Panc1 (cell line): ENCODE measurements at regions not wholly inside any gene's neighbourhood (a gene's known extent, or its start where the extent isn't known, plus 50 kb on each side); places are given as distances from the start of the nearest gene placed in this dataset.

Source experiments
- ATAC-seq: fragments of 200-7000 bp; cut with Tn5 transposase; 2 replicates; pipeline ENCODE4 v1.9.1; 2020; ENCODE audit warnings: mild to moderate bottlenecking, moderate library complexity
- BruUV-seq: library from RNA; stranded (reverse); fragments of 400-500 nt; replicated peaks from 2 replicates; lab custom pipeline; 2021; lab: Mats Ljungman, UMichigan
- CTCF ChIA-PET: fragments of 300-600 bp; sonication (Branson Sonifier 250); formaldehyde crosslinking; loops from one replicate; lab custom pipeline; 2022; ENCODE audit warnings: antibody characterized with exemption; lab: Charles Lee
- POLR2A ChIA-PET: fragments of 300-600 bp; sonication (Branson Sonifier 250); formaldehyde crosslinking; loops from one replicate; lab custom pipeline; 2022; ENCODE audit warnings: antibody characterized with exemption; lab: Charles Lee
- DNase-seq: peaks from one replicate; pipeline ENCODE4 v3.0.0-alpha.2; 2010; ENCODE audit warnings: low read depth, low spot score
- H3K27ac ChIP-seq: 2 replicates; pipeline ENCODE4 v1.5.1; 2011; ENCODE audit warnings: mild to moderate bottlenecking, low read length, inconsistent platforms
- H3K27me3 ChIP-seq: fragments of 200-500 bp; sonication (Bioruptor generic); 2 replicates; pipeline ENCODE4 v1.6.0; 2014; ENCODE audit warnings: low read length, inconsistent platforms; ENCODE audit not compliant: control insufficient read depth, insufficient read depth
- H3K36me3 ChIP-seq: fragments of 200-500 bp; sonication (Bioruptor generic); 2 replicates; pipeline ENCODE4 v1.5.1; 2014; ENCODE audit warnings: inconsistent platforms, mild to moderate bottlenecking, low read length, moderate library complexity; ENCODE audit not compliant: control insufficient read depth, insufficient read depth
- H3K4me1 ChIP-seq: 2 replicates; pipeline ENCODE4 v1.5.1; 2011; ENCODE audit warnings: inconsistent platforms, mild to moderate bottlenecking, low read length, moderate library complexity; ENCODE audit not compliant: control insufficient read depth, insufficient read depth
- H3K4me3 ChIP-seq, 2 experiments: 2 replicates each; pipeline ENCODE4 v1.5.1; 2011 to 2012; ENCODE audit warnings: low read depth in 2 of 2, low read length in 2 of 2, mild to moderate bottlenecking in 2 of 2, inconsistent platforms in 1 of 2, moderate library complexity in 1 of 2
- H3K9me3 ChIP-seq: fragments of 200-500 bp; sonication (Bioruptor generic); 2 replicates; pipeline ENCODE4 v1.5.1; 2014; ENCODE audit warnings: low read depth, mild to moderate bottlenecking, inconsistent platforms, low read length, moderate library complexity; ENCODE audit not compliant: control insufficient read depth, insufficient read depth
- CTCF ChIP-seq: fragments of 450-650 bp; IDR thresholded peaks from 2 replicates; pipeline ENCODE4 v1.5.1; 2017; ENCODE audit warnings: mild to moderate bottlenecking
- POLR2AphosphoS5 ChIP-seq: IDR thresholded peaks from 2 replicates; pipeline ENCODE4 v1.6.1; 2012; ENCODE audit warnings: mild to moderate bottlenecking, low read depth, low read length, moderate library complexity
- REST ChIP-seq, 2 experiments: IDR thresholded peaks; 2 replicates each; pipeline ENCODE4 v1.6.1; 2011 to 2012; ENCODE audit warnings: low read depth in 2 of 2, control low read depth in 1 of 2, low read length in 1 of 2, mild to moderate bottlenecking in 1 of 2, moderate library complexity in 1 of 2; ENCODE audit not compliant: insufficient read depth in 1 of 2
- SIN3A ChIP-seq: IDR thresholded peaks from 2 replicates; pipeline ENCODE4 v1.6.1; 2012; ENCODE audit warnings: low read depth, mild to moderate bottlenecking, low read length, moderate library complexity, borderline replicate concordance; ENCODE audit not compliant: insufficient read depth
- TCF7L2 ChIP-seq: IDR thresholded peaks from 2 replicates; pipeline ENCODE4 v1.6.1; 2011; ENCODE audit warnings: mild to moderate bottlenecking, low read depth, low read length, inconsistent platforms
- in situ Hi-C: cut with HindIII; loops from 2 replicates; pipeline ENCODE4 v1.10.0; 2016; ENCODE audit warnings: low sequenced_read_pairs, low pct_unique_long_range_greater_than_20kb
- intact Hi-C: fragments of 100-400 bp; cut with micrococcal nuclease; formaldehyde crosslinking; loops from one replicate; pipeline ENCODE4 v1.10.0; 2022; ENCODE audit not compliant: unreplicated experiment

DNA sequence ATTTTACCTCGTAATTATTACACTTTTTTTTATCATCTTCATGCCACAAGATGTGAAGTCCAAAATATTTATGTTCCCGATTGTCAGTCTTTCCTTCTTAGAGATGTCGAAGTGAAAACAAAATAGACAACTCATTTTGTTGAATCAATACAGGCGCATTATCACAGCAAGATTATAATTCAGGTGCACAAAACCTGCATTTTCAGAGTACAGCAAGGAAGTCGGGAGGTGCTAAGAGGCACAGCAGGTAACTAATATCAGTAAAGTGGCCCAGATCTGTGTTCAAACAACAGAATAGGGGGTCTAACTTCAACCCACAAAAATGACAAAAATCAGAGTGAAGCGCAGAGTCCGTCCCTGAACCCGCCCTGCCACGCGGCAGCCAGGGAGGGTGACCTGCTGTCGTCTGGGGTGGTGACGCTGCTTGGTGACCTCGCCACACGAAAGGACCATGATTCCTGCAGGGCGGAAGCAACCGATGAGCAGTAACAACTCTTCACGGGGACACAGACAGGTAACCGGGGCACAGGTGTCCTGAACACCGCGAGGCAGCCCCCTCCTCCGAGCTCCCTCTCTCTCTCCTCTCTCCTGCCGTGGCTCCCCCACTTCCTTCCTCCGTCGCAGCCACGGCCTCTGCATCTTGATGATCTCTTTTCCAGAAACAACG lies 50.9 kb upstream of the SPACA7 start:
- POLR2A ChIA-PET, result no interaction called here

GRCh38 chr13:112325920-112326645 lies 50.1 kb upstream of the SPACA7 start:
- ChIA-PET CTCF (no interaction called here), POLR2A (no interaction called here)
- H3K4me3 ChIP-seq, result no peak overlapping the region
- H3K27me3 ChIP-seq, result peaks cover 4% of the 10 kb centered on the region; the same call in 1 of the 2 replicates
- in situ Hi-C loops (no loop called here), intact Hi-C loops (no loop called here)
- H3K4me1 ChIP-seq, result no peaks in the 10 kb centered on the region
- DNase-seq (no peak), ATAC-seq (no peak)
- H3K36me3 ChIP-seq, result no peaks in the 10 kb centered on the region
- no TSS peak for BruUV-seq
- H3K27ac ChIP-seq, result no peak overlapping the region
- H3K9me3 ChIP-seq, result no peaks in the 10 kb centered on the region
- TF ChIP-seq CTCF, result no peak
- TF ChIP-seq POLR2AphosphoS5, result no peak
- no peak for TF ChIP-seq SIN3A
- no peak for TF ChIP-seq REST (IDR thresholded peaks at IDR 0.05; ENCODE audit: insufficient read depth in 1 of 2, low read depth in 2 of 2, low read length in 1 of 2)

More for the DNA sequence above, 50.9 kb upstream of the SPACA7 start:
- Histone ChIP-seq H3K27me3 (peaks cover 4% of the 10 kb centered on the region; the same call in 1 of the 2 replicates), H3K27ac (no peak overlapping the region), H3K9me3 (no peaks in the 10 kb centered on the region), H3K36me3 (no peaks in the 10 kb centered on the region), H3K4me1 (no peaks in the 10 kb centered on the region), H3K4me3 (no peak overlapping the region)
- BruUV-seq, result no TSS peak
- DNase-seq, result no peak
- CTCF ChIA-PET, result no interaction called here
- in situ Hi-C loops (no loop called here), intact Hi-C loops (no loop called here)
- ATAC-seq, result no peak
- TF ChIP-seq POLR2AphosphoS5 (no peak), SIN3A (no peak), REST (IDR thresholded peaks at IDR 0.05; ENCODE audit: insufficient read depth in 1 of 2, low read depth in 2 of 2, low read length in 1 of 2) (no peak), TCF7L2 (no peak), CTCF (no peak)
